Thoracic aorta (tissue), 2 donors: ENCODE measurements at regions not wholly inside any gene's neighbourhood (a gene's known extent, or its start where the extent isn't known, plus 50 kb on each side); places are given as distances from the start of the nearest gene placed in this dataset.

ENCODE experiments used
- ATAC-seq: fragments of 150-250 bp; one replicate; pipeline ENCODE4 v1.8.0; 2017; ENCODE audit warnings: low read depth; ENCODE audit not compliant: insufficient number of reproducible peaks, low FRiP score
- DNase-seq: peaks from one replicate; pipeline ENCODE4 v3.0.0-alpha.2; 2020; ENCODE audit warnings: low spot score
- H3K27ac ChIP-seq, 2 donors: fragments of 200-600 bp; sonication (generic); 1 replicate in 1 of 2; 2 replicates in 1 of 2; pipeline ENCODE4 v1.5.1; 2016; ENCODE audit warnings: mild to moderate bottlenecking in 2 of 2, moderate library complexity in 2 of 2
- H3K27me3 ChIP-seq: fragments of 200-600 bp; sonication (generic); replicated peaks from 2 replicates; pipeline ENCODE4 v1.6.0; 2016; ENCODE audit warnings: mild to moderate bottlenecking; ENCODE audit not compliant: insufficient read depth
- H3K36me3 ChIP-seq: fragments of 200-600 bp; sonication (generic); one replicate; pipeline ENCODE4 v1.5.1; 2016
- H3K4me1 ChIP-seq, 2 donors: fragments of 200-600 bp; sonication (generic); 1 replicate in 1 of 2; 2 replicates in 1 of 2; pipeline versions ENCODE4 v1.5.1 to v1.6.0; 2016; ENCODE audit warnings: low read depth in 2 of 2, mild to moderate bottlenecking in 1 of 2; ENCODE audit not compliant: control insufficient read depth in 1 of 2
- H3K4me3 ChIP-seq: fragments of 200-600 bp; sonication (generic); 2 replicates; pipeline ENCODE4 v1.5.1; 2016; ENCODE audit warnings: mild to moderate bottlenecking
- H3K9me3 ChIP-seq: fragments of 200-600 bp; sonication (generic); 2 replicates; pipeline ENCODE4 v1.5.1; 2016
- CTCF ChIP-seq: fragments of 200-600 bp; sonication (generic); IDR thresholded peaks from one replicate; pipeline ENCODE4 v1.5.1; 2019; ENCODE audit warnings: antibody characterized with exemption

GRCh38 chr10:120960725-120961124 lies 109.6 kb downstream of the WDR11 start:
- H3K27me3 ChIP-seq: no peaks in the 10 kb centered on the region
- H3K27ac ChIP-seq: no peak overlapping the region
- DNase-seq: no peak
- no peak overlapping the region for H3K4me3 ChIP-seq
- H3K4me1 ChIP-seq: no peaks in the 10 kb centered on the region
- H3K36me3 ChIP-seq: no peaks in the 10 kb centered on the region
- TF ChIP-seq CTCF: no peak
- ATAC-seq: no peak
- no peaks in the 10 kb centered on the region for H3K9me3 ChIP-seq

- no peak for DNase-seq
- Histone ChIP-seq H3K27me3 (no peaks in the 10 kb centered on the region), H3K4me3 (no peak overlapping the region), H3K9me3 (no peaks in the 10 kb centered on the region), H3K27ac (no peak overlapping the region), H3K4me1 (no peaks in the 10 kb centered on the region), H3K36me3 (no peaks in the 10 kb centered on the region)
- no peak for ATAC-seq
- TF ChIP-seq CTCF: no peak
Measured at GRCh38 chr10:120961795-120962755, 110.9 kb downstream of the WDR11 start.

- Histone ChIP-seq H3K9me3 (no peaks in the 10 kb centered on the region), H3K4me1 (no peaks in the 10 kb centered on the region), H3K36me3 (no peaks in the 10 kb centered on the region), H3K27ac (no peak overlapping the region), H3K4me3 (no peak overlapping the region), H3K27me3 (no peaks in the 10 kb centered on the region)
- no peak for DNase-seq
- TF ChIP-seq CTCF: no peak
- no peak for ATAC-seq
Measured at GRCh38 chr10:120962756-120963593, 111.8 kb downstream of the WDR11 start.

- no peak for TF ChIP-seq CTCF
- no peak overlapping the region for H3K27ac ChIP-seq
- DNase-seq: no peak
- H3K9me3 ChIP-seq: no peaks in the 10 kb centered on the region
- no peaks in the 10 kb centered on the region for H3K27me3 ChIP-seq
- ATAC-seq: no peak
- H3K4me3 ChIP-seq: no peak overlapping the region
- H3K4me1 ChIP-seq: no peaks in the 10 kb centered on the region
- H3K36me3 ChIP-seq: no peaks in the 10 kb centered on the region
Measured at GRCh38 chr10:120963594-120964220, 112.5 kb downstream of the WDR11 start.

GRCh38 chr10:120966657-120967045 lies 115.5 kb downstream of the WDR11 start:
- Histone ChIP-seq H3K4me3 (no peak overlapping the region), H3K36me3 (no peaks in the 10 kb centered on the region), H3K27ac (no peak overlapping the region), H3K27me3 (no peaks in the 10 kb centered on the region), H3K4me1 (no peaks in the 10 kb centered on the region), H3K9me3 (no peaks in the 10 kb centered on the region)
- no peak for TF ChIP-seq CTCF
- ATAC-seq: no peak
- no peak for DNase-seq
